ENCODE measurements at regions not wholly inside any gene's neighbourhood (a gene's known extent, or its start where the extent isn't known, plus 50 kb on each side); places are given as distances from the start of the nearest gene placed in this dataset.
"Not testable (repeated sequence)": the region's sequence is repeated elsewhere in the genome, so short reads cannot be mapped to it uniquely, and the experiment has no call there.

DNA sequence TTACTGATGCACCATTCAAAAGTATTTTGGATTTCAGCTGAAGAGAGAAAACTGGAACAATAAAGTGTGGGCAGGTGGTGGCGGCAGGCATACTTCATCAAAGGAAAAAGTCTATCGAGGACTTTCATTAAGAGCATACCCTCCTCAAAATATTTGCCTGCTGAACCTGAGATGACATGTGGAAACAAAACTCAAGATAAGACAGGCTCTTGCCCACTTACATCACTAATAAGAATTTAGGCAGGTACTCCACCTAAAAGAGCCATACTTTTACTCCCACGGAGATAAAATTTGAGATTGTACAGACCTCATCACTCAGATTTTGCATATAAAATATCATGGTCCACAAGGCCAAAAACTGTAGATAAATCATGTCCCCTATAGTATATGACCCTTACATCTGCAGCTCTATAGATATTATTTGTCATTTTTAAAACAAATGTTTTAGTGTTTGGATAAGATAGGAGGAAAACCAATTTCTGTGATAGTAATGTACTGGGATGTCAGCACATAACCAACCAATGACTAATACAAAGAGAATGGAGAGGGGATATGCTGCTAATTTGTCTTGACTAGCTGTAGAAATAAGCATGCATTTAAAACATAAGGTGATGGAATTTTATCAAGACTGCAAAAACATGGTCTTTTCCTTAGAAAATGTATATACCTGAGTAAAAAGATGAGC, 730.6 kb upstream of the ZNF608 start:
- DNase-seq (ENCODE audit: low spot score): no peak

DNA sequence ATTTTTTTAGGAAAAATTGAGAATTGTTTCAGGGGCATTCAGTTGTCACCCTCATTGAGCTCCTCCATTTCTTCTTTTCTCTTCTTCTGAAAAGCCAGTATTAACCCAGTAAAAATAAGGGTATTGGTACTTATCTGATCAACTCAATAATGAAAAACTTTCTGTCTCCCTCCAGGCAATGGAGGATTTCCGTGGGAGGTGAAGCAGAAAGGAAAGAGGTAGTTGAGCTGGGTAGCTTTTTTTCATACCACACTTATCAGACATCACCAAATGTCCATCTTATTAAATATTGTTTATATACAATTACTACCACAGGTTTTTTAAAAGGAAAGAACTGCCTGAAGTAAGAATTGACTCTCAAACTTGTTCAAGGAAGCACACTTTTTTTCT, 731.1 kb upstream of the ZNF608 start:
- DNase-seq (ENCODE audit: low spot score): no peak

DNA sequence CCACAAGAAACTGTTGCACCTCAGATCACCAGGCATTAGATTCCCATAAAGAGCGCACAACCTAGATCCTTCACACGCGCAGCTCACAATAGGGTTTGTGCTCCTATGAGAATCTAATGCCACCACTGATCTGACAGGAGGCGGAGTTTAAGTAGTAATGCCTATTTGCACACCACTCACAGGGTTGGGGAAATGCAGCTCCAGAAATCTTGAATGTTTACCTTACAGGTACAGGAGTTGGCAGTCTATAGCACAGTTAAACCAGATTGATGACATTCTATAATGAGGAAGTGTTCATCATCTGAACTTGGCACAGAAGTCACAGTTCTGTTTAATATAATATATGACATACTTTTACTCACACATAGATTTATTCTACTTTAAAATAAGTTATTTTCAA, 732.2 kb upstream of the ZNF608 start:
- DNase-seq (ENCODE audit: low spot score): no peak

DNA sequence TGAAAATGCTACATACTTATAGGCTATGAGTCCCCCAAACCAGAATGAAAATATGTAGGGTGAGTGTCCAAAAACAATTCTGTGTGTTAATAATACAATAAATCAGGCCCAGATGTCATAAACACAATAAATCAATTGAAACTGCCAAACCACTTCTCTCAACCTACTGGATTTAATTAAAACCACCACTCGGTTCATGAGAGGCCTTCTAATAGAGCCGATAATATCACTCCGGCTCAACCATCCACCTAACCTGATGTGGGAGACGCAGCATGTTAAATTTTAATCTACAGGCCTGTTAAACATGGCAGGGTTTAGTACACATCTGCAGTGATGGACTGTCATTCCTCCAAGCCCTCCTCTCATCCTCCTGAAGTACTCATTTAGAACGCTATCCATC, 734.5 kb upstream of the ZNF608 start:
- no peak for DNase-seq (ENCODE audit: low spot score)

DNA sequence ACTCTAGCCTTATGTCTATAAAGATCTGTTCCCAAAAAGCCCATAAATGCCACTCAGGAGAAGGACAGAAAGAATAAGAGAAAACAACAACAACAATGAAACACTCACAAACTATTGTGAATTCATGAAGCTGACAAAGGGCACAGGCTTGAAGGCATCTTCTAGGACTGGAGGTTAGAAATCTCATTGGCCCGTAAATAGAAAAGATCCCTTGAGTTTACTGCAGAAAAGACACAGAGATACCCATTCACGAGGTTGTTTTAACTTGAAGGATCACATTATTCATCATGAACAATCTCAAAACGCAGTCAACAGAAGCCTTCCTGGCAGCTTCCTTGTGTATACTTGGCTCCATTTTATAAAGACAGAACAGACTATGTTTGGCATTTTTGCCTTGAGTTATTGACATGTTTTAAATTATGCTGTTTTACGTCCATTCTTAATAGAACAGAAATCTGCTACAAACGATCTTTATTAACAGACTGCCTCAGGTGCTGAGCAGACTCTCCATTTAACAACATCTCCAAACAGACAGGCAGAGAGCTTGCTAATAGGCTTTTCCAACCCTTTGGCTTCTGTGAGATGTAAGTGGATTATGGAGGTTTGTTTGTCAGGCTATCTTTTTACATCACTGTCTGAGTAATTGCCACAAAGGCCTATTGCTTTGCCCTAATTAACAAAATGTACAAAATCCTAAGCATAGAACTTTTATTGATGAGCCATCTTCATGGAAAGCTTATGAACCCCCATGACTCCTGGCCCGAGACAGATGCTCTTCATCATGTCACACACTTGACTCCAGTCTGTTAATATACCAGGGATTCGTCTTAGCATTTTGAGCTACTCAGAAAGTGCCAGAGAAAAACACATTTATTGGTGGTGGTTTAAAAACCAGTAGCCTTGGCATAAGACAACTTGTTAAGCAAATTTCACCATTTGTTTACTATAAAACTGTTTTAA, 735.3 kb upstream of the ZNF608 start:
- DNase-seq (ENCODE audit: low spot score): no peak

DNA sequence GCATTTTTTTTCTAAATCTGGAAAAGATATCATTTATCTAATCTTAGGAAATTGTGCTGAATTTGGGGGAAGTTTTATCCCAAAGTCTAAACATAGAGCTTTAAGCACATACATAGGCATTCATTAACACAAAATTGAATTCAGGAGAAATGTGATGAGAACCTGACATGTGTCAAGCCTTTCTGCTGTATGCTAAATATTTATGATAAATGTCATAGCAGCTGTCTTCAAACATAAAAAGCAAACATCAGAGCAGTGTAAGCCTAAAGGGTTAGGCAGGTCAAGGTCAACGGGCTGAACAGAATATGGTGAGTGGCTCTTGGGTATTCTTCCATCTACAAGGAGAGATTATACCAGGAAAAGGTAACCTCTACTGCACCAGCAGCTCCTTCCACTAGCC, 737.2 kb upstream of the ZNF608 start:
- no peak for DNase-seq (ENCODE audit: low spot score)

DNA sequence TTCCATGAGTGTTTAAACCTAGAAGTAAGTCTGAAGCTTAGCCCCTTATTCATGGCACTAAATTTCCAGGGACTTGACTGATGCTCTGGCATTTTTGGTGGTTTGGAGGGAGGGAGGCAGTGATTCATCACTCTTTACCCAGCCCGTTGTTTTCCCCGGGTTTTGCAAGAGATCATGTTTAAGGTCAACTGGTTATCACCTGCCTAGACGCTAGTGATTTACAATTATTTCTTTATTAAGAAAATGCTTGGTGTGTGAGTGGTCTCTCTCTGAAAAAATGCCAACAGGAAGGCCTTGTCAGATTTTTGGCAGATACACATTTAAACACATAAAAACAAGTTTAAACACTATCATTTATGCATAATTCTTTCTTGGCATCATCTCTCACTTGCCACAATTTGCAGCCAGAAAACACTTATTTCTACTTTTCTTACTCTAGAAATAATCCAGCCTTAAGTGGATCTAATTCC, 737.9 kb upstream of the ZNF608 start:
- DNase-seq (ENCODE audit: low spot score): peak; percentile 45

DNA sequence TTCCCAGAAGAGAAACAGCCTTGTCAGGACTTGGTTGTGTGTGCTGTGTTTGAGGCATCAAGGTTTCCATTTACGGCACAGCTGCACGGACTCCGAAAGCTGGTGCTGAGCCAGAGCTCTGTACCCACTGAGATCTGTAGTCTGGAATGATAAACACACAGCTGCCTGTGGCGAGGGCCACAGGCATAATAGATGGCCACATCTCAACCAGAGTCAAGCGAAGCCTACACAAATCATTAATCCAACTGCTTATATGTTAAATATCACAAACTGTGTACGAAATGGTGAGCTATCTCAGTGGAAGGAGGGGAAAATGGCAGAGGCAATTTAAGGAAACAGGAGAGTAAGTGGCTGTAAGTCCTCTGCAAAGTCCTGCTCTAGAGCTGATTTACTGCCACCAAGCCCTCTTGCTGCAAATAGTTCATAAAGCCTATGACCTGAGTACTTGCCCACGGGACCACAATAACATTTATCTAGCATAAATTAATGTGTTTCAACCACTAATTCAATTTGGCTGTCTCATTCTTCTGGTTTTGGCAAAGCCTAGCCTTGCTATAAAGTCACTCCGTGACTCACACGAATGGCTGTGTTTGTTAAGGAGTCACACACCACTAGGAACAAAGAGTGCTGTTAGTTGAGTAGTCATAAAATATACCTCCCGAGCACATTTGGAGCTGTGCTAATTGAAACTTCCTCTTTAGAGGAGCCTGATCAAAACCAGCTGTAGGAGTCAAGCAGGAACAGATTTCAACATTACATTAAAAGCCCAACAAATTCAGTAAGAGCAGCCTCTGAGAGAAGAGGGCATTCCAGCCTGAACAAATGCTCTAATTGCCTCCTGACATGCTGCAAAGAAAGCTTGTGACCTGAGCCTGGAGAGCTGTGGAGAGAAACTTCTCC, 738.6 kb upstream of the ZNF608 start:
- peak; percentile 92 for DNase-seq (ENCODE audit: low spot score)

DNA sequence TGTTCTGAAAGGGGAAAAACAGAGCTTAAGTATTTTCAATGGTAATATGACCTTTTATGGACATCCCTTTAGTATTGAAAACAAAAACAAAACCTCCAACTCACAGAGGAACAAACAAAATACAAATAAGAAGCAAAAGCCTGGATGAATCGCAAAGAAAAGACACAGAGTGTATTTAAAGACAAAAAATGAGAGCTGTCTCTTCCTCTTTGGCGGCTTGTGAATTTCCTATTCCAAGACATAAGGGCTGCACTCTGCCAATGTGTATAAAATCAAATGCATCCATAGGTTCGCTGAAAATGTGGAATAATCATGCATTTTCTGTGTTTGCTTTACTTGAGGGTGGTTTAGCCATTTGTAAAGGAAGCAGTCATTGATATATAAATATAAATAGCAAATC, 739.3 kb upstream of the ZNF608 start:
- DNase-seq (ENCODE audit: low spot score): no peak

DNA sequence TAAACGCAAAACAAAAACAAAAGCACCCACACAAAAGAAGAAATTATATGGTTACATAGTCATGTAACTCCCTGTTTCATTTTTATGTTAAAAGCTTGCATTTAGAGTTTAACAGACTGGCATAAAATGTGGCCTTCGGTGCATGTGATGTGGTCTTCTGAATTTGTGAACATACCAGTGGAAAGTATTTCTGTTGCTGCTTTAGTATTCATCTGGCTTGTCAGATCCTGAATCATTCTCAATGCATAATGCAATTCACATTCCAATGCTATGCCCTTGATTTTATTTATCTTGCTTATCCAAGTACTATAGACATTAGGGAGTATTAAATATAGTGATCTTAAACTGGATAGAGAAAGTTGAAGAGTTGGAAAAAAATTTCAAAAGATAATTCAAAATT, 740.2 kb upstream of the ZNF608 start:
- DNase-seq (ENCODE audit: low spot score): peak; percentile 8

DNA sequence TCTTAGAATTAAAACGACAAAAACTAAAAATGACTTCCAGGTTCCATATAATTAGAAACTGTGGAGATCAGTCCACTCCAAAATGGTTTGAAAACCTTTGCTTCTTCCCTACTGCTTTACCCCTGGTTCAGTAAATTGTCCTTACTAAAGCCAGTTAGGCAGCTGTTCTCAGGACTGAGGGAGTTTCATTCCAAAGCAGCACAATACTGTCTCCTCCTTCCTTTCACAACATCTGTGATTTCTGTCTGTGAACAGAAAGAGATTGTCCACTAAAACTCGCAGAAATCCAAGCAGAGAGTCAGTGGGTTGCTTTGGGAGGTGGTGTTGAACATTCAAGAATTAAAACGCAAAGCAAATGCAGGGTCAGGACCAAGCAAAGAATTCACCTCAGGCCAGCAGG, 740.8 kb upstream of the ZNF608 start:
- no peak for DNase-seq (ENCODE audit: low spot score)

DNA sequence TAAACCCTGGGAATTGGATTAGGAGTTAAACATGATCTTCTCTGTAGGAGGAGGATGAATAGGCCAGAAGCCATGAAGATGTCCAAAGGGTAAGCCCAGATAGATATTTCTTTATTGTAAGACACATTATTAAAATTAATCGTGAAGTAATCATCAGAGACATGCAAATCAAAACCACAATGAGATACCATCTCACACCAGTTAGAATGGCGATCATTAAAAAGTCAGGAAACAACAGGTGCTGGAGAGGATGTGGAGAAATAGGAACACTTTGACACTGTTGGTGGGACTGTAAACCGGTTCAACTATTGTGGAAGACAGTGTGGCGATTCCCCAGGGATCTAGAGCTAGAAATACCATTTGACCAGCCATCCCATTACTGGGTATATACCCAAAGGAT, 741.2 kb upstream of the ZNF608 start:
- not testable (repeated sequence) for DNase-seq (ENCODE audit: low spot score)

DNA sequence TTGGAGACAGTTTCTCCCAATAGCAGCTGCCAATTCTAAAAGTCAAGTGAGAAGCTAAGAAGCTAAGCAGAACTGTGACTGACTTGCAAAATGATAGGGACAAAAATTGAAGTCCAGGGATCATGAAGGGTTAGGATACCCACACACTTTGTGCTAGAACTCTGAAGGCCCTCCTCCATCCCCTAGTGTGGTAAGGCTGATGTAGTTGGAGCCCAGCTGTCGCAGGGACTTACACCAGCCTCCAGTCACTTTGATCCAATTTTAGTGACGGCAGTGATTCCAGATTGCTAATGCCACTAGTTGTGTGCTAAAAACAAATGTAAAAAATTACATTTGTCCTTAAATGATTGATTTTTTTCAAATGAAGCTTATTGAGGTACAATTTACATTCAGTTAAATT, 742.7 kb upstream of the ZNF608 start:
- no peak for DNase-seq (ENCODE audit: low spot score)

DNA sequence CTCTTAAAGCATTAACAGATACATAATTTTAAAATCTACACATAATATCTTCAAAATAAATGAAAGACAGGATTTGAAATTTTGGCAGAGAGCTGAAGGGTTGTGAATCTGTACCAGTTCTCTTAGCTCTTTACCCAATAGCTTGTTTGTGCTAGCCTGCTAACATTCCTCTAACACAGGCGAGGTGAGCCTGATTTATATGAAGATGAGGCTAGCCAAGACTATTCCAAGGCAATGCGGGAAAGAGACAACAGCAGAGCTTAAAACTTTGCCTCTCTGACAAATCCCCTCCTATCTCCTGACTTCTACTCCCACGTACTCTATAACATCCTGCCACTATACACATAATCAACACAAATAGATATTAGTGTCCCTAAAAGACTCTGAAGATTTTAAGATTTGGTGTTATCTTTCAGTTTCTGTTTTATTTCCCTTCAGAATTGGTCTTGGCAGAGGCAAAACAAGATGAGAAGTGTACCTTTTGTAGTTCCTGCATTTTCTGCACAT, 745.6 kb upstream of the ZNF608 start:
- DNase-seq (ENCODE audit: low spot score): no peak

DNA sequence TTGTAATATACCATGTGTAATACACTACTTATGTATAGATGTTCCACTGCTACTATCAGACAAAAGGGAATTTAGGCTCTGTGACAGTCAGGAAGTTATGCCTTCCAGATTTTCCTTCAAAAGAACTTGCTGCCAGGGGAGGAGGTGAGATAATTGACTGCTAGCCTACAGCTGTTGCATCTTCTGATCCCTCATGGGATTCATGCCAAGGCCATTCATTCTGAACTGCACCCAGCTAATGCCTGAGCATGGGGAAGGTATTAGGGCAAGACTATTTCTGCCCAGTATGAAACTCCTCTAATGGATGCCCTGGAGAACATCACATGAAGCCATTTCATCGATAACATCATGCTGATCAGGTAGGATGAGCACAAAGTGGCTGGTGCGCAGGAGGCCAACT, 746.5 kb upstream of the ZNF608 start:
- no peak for DNase-seq (ENCODE audit: low spot score)

DNA sequence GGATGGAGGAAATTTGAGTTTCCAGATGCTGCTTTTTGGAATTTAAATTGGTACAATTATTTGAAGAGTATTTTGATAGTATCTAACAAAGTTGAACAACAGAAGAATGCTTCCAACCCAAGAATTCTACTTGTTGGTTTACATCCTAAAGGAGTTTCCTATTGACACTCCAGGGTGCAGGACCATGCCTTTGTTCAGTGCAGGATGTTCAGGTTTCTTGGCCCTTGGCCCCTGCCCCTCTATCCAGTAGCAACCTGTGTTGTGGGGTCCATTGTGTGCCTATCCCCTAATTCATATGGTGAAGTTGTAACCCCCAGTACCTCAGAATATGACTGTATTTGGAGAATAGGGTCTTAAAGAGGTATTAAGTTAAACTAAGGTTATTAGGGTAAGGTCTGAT, 750.0 kb upstream of the ZNF608 start:
- no peak for DNase-seq (ENCODE audit: low spot score)

DNA sequence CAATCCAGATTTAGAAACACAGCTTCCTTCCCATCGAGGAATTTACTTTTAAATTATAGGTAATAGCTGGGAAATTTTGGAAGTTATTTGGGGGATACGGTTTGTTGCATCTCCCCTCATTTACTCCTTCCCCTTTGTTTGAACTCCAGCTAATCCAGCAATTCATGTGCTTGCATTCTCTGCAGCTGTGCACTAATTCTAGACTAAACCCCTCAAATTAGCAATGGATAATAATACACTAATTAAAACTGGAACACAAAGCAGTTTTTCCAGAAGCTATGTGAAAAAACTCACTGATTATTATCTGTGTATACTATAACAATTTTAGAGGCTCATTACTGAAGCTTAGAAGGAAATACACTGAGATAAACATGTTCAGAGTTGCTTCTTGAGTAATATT, 751.2 kb upstream of the ZNF608 start:
- DNase-seq (ENCODE audit: low spot score): no peak

DNA sequence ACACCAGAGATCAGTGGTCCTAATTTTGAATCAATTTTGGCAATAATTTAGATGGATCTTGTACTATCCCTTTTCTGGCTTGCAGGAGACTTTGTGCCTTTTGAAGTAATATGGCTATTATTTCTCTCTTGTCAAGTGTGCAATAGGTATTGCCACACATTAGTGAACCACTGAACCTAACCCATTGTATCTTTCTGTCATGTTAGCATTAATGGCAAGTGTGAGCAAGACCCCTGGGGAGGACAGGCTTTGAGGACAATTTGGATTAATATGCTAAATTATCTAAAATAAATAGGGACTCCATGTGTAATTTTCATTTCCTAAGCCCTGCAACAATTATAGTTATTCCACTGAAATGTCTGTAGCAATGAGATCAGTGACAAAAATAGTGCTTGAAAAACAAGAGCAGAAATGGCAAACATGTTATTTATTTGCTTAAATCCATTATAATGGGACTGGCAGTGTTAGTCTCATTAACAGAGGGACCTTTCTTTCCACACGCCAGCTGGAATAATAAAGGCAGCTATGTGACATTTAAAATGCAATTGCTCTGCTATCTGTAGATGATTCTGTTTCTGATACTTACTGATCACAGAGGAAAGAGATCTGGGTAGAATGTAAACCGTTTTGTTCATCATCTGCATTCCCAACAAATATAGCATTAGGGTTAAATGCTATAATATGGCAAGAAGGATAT, 753.3 kb upstream of the ZNF608 start:
- DNase-seq (ENCODE audit: low spot score): no peak

DNA sequence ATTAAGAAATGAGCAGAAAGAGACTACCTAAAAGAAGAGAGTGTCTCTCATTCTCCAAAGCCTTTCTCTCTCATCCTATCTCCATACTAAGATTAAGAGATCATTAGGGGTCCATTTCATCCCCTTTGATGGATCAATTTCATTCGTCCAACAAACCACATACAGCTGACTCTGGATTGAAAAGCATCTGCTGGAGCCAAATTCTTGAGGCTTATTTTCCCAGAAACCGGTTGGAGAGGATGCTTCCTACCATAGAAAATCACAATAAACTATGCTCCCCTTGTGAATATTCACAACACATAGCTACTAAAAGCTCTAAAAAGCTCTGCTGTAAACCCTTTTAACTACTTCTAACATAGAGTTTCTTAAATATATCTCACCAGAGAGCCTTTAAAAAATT, 755.0 kb upstream of the ZNF608 start:
- DNase-seq (ENCODE audit: low spot score): no peak

DNA sequence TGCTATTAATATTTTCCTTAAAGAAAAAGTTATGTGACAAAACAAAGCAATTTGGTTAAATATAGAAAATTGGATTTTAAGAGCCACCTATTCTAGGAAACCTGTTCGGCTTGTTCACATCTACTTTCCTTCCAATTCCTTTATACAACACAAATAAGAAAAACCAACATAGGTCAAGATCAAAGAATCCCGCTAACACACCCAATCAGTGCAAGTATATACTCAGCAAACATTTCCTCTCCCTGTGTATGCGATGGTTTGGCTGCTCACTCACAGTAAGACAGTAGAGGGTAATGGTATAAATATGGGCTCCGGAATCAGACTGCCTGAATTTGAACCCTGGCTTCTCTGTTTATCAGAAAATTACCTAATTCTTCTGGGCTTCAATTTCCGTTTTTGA, 757.5 kb upstream of the ZNF608 start:
- no peak for DNase-seq (ENCODE audit: low spot score)

DNA sequence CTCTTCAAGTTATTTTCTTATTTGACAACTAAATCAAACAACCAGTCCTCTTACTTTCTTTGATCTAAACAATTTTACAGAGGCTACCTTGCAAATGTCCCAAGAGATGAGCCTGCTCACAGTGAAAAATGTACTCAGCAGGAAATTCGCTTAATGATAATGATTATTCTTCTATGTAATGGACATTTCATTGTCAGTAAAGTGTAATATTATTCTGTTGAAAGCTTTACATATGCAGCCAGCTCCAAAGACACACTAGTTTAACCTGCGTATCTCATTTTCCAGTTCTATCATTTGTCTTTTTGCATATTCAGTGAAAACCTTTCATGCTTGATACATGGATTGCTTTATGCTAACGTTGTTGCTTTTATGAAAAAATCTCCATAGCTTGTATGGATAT, 758.7 kb upstream of the ZNF608 start:
- no peak for DNase-seq (ENCODE audit: low spot score)

DNA sequence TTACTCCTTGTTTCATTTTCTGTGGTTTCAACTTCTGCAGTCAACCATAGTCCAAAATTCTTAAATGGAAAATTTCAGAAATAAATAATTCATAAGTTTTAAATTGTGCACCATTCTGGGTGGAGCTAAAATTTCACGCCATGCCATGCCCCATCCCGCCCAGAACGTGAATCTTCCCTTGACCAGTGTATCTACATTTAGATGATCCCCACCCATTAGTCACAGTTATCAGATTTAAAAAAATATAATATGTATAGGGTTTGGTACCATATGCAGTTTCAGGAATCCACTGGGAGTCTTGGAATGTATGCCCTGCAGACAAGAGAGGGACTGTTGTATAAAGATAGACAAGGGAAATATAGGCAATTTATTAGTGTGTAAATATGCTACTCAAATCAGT, 759.7 kb upstream of the ZNF608 start:
- no peak for DNase-seq (ENCODE audit: low spot score)
